ENCODE measurements at regions not wholly inside any gene's neighbourhood (a gene's known extent, or its start where the extent isn't known, plus 50 kb on each side); places are given as distances from the start of the nearest gene placed in this dataset.

GRCh38 chr22:48181263-48181955 lies 1419.0 kb downstream of the TBC1D22A start:
- no peak for TF ChIP-seq CTCF (IDR thresholded peaks at IDR 0.05; ENCODE audit: insufficient read depth, low read length, poor library complexity, severe bottlenecking)
- no peak for TF ChIP-seq EZH2phosphoT487 (conservative IDR thresholded peaks at IDR 0.05; ENCODE audit: low read length)
